A673 (cell line): ENCODE measurements at regions not wholly inside any gene's neighbourhood (a gene's known extent, or its start where the extent isn't known, plus 50 kb on each side); places are given as distances from the start of the nearest gene placed in this dataset.
"Not testable (repeated sequence)": the region's sequence is repeated elsewhere in the genome, so short reads cannot be mapped to it uniquely, and the experiment has no call there.

Experiments
- EZH2 ChIP-seq: fragments of 200-600 bp; sonication (generic); IDR thresholded peaks from 2 replicates; pipeline ENCODE4 v1.6.1; 2017; ENCODE audit warnings: borderline replicate concordance, low read depth, mild to moderate bottlenecking, mixed read lengths, antibody characterized with exemption, low read length; ENCODE audit not compliant: poor library complexity, severe bottlenecking
- TF ChIP-seq, protein P1 (sequence below): fragments of 300-800, 200-600 bp; sonication (generic); conservative IDR thresholded peaks from 2 replicates; pipeline ENCODE4 v1.5.1; 2017; ENCODE audit warnings: low read depth, mild to moderate bottlenecking, antibody characterized with exemption, low read length, moderate library complexity, mixed read lengths

DNA sequence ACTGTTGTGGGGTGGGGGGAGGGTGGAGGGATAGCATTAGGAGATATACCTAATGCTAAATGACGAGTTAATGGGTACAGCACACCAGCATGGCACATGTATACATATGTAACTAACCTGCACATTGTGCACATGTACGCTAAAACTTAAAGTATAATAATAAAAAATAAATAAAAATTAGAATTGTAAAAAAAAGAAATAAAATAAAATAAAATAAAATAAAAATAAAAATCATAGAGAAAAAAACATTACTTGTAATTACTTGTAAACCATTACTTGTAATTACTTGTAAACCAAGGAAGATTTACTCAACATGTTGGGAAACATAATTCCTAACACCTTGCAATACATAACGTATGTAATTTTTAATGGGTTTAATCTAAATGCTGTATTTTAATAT is 80.7 kb upstream of the CDH7 start:
- TF ChIP-seq, protein P1, sequence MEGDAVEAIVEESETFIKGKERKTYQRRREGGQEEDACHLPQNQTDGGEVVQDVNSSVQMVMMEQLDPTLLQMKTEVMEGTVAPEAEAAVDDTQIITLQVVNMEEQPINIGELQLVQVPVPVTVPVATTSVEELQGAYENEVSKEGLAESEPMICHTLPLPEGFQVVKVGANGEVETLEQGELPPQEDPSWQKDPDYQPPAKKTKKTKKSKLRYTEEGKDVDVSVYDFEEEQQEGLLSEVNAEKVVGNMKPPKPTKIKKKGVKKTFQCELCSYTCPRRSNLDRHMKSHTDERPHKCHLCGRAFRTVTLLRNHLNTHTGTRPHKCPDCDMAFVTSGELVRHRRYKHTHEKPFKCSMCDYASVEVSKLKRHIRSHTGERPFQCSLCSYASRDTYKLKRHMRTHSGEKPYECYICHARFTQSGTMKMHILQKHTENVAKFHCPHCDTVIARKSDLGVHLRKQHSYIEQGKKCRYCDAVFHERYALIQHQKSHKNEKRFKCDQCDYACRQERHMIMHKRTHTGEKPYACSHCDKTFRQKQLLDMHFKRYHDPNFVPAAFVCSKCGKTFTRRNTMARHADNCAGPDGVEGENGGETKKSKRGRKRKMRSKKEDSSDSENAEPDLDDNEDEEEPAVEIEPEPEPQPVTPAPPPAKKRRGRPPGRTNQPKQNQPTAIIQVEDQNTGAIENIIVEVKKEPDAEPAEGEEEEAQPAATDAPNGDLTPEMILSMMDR, result not testable (repeated sequence)
- TF ChIP-seq EZH2, result not testable (repeated sequence)
